ENCODE measurements at regions not wholly inside any gene's neighbourhood (a gene's known extent, or its start where the extent isn't known, plus 50 kb on each side); places are given as distances from the start of the nearest gene placed in this dataset.
"Not testable (repeated sequence)": the region's sequence is repeated elsewhere in the genome, so short reads cannot be mapped to it uniquely, and the experiment has no call there.

DNA sequence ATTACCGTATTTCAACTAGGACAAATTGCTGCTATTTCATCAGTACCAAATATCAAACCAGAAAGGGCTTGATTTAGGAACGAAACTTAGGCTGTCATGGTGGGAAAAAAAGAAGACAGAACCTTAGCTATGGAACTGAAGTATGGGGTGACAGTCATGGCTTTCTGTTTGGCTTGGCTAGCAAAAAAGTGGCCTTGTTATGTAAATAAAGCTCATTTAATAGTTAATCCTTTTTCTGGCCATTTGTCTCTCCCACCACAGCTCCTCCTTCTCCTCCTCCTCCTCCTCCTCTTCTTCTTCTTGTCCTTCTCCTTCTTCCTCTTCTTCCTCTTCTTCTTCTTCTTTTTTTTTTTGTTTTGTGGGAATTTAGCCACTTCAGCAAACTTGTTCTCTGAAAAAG lies 434.7 kb upstream of the NDST4 start:
- no peak for DNase-seq (ENCODE audit: low read depth)
- no peak overlapping the region for H3K4me3 ChIP-seq (ENCODE audit: low read depth, low read length)
- TF ChIP-seq, protein P1, sequence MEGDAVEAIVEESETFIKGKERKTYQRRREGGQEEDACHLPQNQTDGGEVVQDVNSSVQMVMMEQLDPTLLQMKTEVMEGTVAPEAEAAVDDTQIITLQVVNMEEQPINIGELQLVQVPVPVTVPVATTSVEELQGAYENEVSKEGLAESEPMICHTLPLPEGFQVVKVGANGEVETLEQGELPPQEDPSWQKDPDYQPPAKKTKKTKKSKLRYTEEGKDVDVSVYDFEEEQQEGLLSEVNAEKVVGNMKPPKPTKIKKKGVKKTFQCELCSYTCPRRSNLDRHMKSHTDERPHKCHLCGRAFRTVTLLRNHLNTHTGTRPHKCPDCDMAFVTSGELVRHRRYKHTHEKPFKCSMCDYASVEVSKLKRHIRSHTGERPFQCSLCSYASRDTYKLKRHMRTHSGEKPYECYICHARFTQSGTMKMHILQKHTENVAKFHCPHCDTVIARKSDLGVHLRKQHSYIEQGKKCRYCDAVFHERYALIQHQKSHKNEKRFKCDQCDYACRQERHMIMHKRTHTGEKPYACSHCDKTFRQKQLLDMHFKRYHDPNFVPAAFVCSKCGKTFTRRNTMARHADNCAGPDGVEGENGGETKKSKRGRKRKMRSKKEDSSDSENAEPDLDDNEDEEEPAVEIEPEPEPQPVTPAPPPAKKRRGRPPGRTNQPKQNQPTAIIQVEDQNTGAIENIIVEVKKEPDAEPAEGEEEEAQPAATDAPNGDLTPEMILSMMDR (IDR thresholded peaks at IDR 0.05; ENCODE audit: insufficient read depth, low read length): no peak

DNA sequence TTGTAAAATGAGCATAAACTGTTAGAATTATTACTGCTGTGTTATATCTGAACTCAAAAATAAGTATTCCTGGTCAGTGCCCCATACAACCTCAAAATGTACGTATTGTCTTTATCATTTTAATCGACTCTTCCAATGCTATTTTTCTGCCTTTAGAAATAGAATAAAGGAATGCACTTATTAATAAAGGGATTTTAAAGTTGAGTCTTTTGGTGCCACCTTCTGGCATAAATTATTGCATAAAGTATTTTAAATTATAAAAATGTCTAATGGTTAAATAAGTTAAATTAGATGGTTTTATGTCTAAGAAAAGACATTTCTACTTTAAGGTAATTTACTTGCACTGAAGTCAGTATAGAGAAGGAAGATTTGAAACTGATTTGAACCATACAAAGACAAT lies 424.0 kb upstream of the NDST4 start:
- H3K4me3 ChIP-seq (ENCODE audit: low read depth, low read length): no peak overlapping the region
- DNase-seq (ENCODE audit: low read depth): no peak
- TF ChIP-seq, protein P1 (IDR thresholded peaks at IDR 0.05; ENCODE audit: insufficient read depth, low read length): no peak

DNA sequence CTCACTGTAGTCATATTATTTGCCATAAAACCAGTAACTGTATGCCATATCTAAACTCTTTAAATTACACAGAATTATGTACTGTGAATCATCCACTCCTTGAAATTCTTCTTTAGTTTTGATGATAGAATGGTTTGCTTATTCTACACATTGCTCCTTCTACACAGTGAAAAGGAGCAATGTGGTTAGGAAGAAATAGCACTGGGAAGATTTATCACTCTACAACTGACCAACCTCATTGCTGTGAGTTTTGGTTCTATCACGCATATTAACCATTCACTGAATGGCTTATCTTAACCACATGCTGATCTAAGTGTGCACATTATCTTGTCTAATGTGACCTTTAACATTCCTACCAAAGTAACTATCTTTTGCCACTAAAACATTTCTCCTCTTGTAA lies 415.7 kb upstream of the NDST4 start:
- TF ChIP-seq, protein P1 (IDR thresholded peaks at IDR 0.05; ENCODE audit: insufficient read depth, low read length): no peak
- no peak overlapping the region for H3K4me3 ChIP-seq (ENCODE audit: low read depth, low read length)
- DNase-seq (ENCODE audit: low read depth): no peak

DNA sequence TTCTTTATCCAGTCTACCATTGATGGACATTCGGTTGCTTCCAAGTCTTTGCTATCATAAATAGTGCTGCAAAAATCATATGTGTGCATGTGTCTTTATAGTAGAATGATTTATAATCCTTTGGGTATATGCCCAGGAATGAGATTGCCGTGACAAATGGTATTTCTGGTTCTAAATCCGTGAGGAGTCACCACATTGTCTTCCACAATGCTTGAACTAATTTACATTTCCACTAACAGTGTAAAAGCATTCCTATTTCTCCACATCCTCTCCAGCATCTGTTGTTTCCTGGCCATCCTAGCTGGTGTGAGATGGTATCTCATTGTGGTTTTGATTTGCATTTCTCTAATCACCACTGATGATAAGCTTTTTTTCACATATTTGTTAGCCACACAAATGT lies 406.1 kb upstream of the NDST4 start:
- DNase-seq (ENCODE audit: low read depth): not testable (repeated sequence)

DNA sequence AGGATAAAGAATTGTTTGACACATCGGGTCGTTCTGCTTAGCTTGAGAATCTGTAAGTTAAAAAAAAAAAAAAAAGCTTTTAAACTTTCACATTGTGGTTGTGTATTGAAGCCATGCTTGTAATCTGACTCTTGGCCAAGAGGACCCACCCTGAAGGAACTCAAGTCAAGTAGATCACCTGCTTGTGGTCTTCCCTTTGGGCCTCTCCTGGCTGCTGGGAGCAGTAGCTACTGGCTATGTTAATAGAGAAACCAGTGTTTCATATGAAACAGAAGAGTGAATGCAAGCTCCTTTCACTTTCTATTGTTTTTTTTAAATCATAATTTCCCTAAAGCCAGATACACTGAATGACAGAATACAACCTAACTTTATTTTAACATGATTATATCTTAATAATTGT lies 402.4 kb upstream of the NDST4 start:
- no peak for DNase-seq (ENCODE audit: low read depth)
- H3K4me3 ChIP-seq (ENCODE audit: low read depth, low read length): no peak overlapping the region
- TF ChIP-seq, protein P1 (IDR thresholded peaks at IDR 0.05; ENCODE audit: insufficient read depth, low read length): no peak

More for the DNA sequence above, 406.1 kb upstream of the NDST4 start:
- H3K4me3 ChIP-seq (ENCODE audit: low read depth, low read length): not testable (repeated sequence)

DNA sequence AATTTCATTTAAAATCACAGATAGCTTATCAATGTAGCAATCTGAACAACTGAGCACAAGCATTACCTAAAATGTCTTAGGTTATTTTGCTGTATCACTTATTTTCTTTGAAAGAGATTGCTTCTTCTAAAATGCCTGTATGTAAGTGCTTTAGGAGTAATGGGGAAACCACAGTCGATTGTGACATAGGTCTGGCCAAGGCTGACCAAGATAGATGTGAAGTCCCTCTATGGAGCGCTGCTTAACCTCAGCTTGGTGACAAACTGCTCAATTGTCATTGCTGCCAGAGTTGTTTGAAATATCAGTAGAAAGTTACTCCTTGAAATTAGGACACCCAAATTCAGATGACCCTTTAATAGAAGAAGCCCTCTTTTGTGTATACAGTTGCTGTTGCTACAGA lies 401.9 kb upstream of the NDST4 start:
- no peak for DNase-seq (ENCODE audit: low read depth)
- no peak overlapping the region for H3K4me3 ChIP-seq (ENCODE audit: low read depth, low read length)
- TF ChIP-seq, protein P1 (IDR thresholded peaks at IDR 0.05; ENCODE audit: insufficient read depth, low read length): no peak

DNA sequence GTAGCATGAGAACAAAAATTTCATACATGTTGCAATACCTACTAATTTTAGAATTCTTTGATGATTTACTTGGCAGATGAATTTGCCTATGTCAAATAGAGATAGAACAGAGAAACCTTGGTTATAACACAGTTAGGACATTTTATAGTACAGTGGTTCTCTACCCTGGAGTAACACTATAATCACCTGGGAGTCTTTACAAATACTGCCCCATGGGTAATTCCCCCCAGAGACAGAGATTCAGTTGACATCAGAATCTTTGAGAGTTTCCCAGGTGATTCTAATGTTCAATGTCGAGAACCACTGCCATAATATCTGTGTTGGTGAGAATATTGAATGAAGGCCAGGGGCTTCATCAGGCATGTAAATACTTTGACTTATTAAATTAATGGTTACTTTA lies 401.3 kb upstream of the NDST4 start:
- TF ChIP-seq, protein P1 (IDR thresholded peaks at IDR 0.05; ENCODE audit: insufficient read depth, low read length): no peak
- no peak overlapping the region for H3K4me3 ChIP-seq (ENCODE audit: low read depth, low read length)
- DNase-seq (ENCODE audit: low read depth): no peak

Data from fibroblast of the aortic adventitia (primary cell).